ENCODE measurements at regions not wholly inside any gene's neighbourhood (a gene's known extent, or its start where the extent isn't known, plus 50 kb on each side); places are given as distances from the start of the nearest gene placed in this dataset.

- no peaks in the 10 kb centered on the region for H3K27me3 ChIP-seq (ENCODE audit: insufficient read depth)
- H3K79me2 ChIP-seq (ENCODE audit: insufficient read depth): no peaks in the 10 kb centered on the region
- H2AFZ ChIP-seq (ENCODE audit: low read depth): no peak overlapping the region
- H3K4me3 ChIP-seq (ENCODE audit: low read depth in 2 of 2, low read length in 1 of 2): no peak overlapping the region
- DNase-seq: no peak
- no peaks in the 10 kb centered on the region for H3K9me2 ChIP-seq
- peaks cover 14 to 76% of the 10 kb centered on the region in 2 experiments for H3K36me3 ChIP-seq (replicated peaks in 1 of 2; ENCODE audit: control insufficient read depth in 1 of 2, insufficient read depth in 2 of 2, low read length in 1 of 2)
- no peaks in the 10 kb centered on the region for H4K20me1 ChIP-seq (ENCODE audit: insufficient read depth)
- no peaks in the 10 kb centered on the region for H3F3A ChIP-seq (replicated peaks; ENCODE audit: insufficient read depth)
- no peak overlapping the region for H3K27ac ChIP-seq (ENCODE audit: low read depth in 2 of 2, low read length in 1 of 2)
- no peaks in the 10 kb centered on the region for H3K9me3 ChIP-seq
- POLR2A ChIA-PET: no interaction called here
- H3K4me1 ChIP-seq (ENCODE audit: control insufficient read depth in 1 of 2, insufficient read depth in 2 of 2, low read depth in 1 of 2, low read length in 1 of 2): no peaks in the 10 kb centered on the region
- no peak overlapping the region for H3K4me2 ChIP-seq
- CTCF ChIA-PET: no interaction called here
- TF ChIP-seq FOSL2 (IDR thresholded peaks at IDR 0.05; ENCODE audit: borderline replicate concordance, low read depth): no peak
- TF ChIP-seq GABPA (IDR thresholded peaks at IDR 0.05; ENCODE audit: low read depth): no peak
- no peak for TF ChIP-seq MXI1 (IDR thresholded peaks at IDR 0.05; ENCODE audit: low read depth, low read length)
- no peak for TF ChIP-seq EZH2phosphoT487 (IDR thresholded peaks at IDR 0.05; ENCODE audit: borderline replicate concordance, low read depth)
- no peak for TF ChIP-seq TCF12 (IDR thresholded peaks at IDR 0.05)
- TF ChIP-seq FOXJ3 (CRISPR knock-in tag; IDR thresholded peaks at IDR 0.05): no peak
- TF ChIP-seq RFX5 (IDR thresholded peaks at IDR 0.05; ENCODE audit: low read length): no peak
- TF ChIP-seq TAF1 (IDR thresholded peaks at IDR 0.05; ENCODE audit: borderline replicate concordance, low read depth, low read length): no peak
- no peak for TF ChIP-seq SMC3 (IDR thresholded peaks at IDR 0.05; ENCODE audit: low read depth, low read length)
- no peak for TF ChIP-seq POLR2AphosphoS5 (IDR thresholded peaks at IDR 0.05; ENCODE audit: low read depth, low read length)
- TF ChIP-seq MAX (IDR thresholded peaks at IDR 0.05; ENCODE audit: low read depth): no peak
- no peak for TF ChIP-seq USF1 (IDR thresholded peaks at IDR 0.05; ENCODE audit: borderline replicate concordance, low read depth)
- TF ChIP-seq GATA2 (CRISPR knock-in tag; IDR thresholded peaks at IDR 0.05): no peak
- no peak for TF ChIP-seq MEF2A (IDR thresholded peaks at IDR 0.05; ENCODE audit: borderline replicate concordance, low read depth)
- no peak for TF ChIP-seq FOXM1 (IDR thresholded peaks at IDR 0.05; ENCODE audit: low read depth)
- TF ChIP-seq ZBTB33 (IDR thresholded peaks at IDR 0.05; ENCODE audit: borderline replicate concordance, low read depth): no peak
- no peak for TF ChIP-seq SIN3A (IDR thresholded peaks at IDR 0.05; ENCODE audit: borderline replicate concordance, low read depth, low read length)
- no peak for TF ChIP-seq CTCF (IDR thresholded peaks at IDR 0.05)
- no peak for TF ChIP-seq NFIC (IDR thresholded peaks at IDR 0.05; ENCODE audit: borderline replicate concordance)
- 41% methylated on average over 7 of the region's 8 CpGs for WGBS (ENCODE audit: low lambda C conversion rate)
- no peak overlapping the region for H3K9ac ChIP-seq
Observed at GRCh38 chr15:25090073-25090733, 135.4 kb downstream of the SNRPN start.
